ENCODE measurements at regions not wholly inside any gene's neighbourhood (a gene's known extent, or its start where the extent isn't known, plus 50 kb on each side); places are given as distances from the start of the nearest gene placed in this dataset.

- no peak for ATAC-seq
- 56 to 59% methylated on average over 4 of the region's 4 CpGs for WGBS, 2 donors (ENCODE audit: low coverage in 1 of 2)
Observed at GRCh38 chr11:31877083-31877482, 66.0 kb upstream of the PAX6 start.

DNA sequence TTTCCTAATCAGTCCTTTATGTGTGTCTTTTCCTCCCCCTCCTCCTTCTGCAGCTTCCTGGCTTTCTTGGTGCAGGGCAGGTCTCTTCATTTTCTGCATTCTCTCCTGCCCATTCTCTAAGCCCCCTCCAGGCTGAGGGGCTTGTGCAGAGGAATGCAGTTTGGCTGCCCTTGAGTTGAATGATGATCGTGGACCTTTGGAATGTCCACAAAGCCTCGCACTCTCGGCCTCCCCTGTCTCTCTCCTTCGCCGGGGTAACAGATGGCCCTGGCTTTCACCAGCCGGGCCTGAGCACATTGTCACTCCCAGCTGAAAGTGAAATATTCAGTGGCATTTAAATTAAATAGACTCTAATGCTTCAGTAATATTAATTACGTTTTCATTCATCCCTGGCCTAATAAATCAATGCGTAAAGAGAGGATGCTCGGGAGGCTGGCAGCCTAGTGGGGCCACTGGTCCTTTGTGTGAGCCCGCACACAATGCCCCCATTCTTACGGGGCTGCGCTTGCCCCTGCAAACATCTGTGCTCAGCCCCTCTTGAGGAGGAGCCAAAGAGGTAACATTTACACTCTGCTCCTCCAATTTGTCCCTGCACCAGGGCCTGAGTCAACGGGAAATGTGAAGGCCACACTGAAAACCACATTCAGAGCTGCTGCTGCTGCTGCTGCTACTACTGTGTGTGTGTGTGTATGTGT, 64.9 kb upstream of the PAX6 start:
- H3K36me3 ChIP-seq = no peaks in the 10 kb centered on the region
- ATAC-seq = no peak
- H3K27ac ChIP-seq = no peak overlapping the region
- H3K27me3 ChIP-seq = peaks cover 41% of the 10 kb centered on the region
- peaks cover 0 to 9% (median 0%) of the 10 kb centered on the region in 3 donors for H3K4me1 ChIP-seq
- H3K4me3 ChIP-seq = no peak overlapping the region
- TF ChIP-seq EP300 (IDR thresholded peaks at IDR 0.05) (no peak), POLR2A (IDR thresholded peaks at IDR 0.05) (no peak), POLR2AphosphoS5 (IDR thresholded peaks at IDR 0.05) (no peak)
- TF ChIP-seq, protein P1, sequence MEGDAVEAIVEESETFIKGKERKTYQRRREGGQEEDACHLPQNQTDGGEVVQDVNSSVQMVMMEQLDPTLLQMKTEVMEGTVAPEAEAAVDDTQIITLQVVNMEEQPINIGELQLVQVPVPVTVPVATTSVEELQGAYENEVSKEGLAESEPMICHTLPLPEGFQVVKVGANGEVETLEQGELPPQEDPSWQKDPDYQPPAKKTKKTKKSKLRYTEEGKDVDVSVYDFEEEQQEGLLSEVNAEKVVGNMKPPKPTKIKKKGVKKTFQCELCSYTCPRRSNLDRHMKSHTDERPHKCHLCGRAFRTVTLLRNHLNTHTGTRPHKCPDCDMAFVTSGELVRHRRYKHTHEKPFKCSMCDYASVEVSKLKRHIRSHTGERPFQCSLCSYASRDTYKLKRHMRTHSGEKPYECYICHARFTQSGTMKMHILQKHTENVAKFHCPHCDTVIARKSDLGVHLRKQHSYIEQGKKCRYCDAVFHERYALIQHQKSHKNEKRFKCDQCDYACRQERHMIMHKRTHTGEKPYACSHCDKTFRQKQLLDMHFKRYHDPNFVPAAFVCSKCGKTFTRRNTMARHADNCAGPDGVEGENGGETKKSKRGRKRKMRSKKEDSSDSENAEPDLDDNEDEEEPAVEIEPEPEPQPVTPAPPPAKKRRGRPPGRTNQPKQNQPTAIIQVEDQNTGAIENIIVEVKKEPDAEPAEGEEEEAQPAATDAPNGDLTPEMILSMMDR (IDR thresholded peaks at IDR 0.05) = no peak
- H3K9me3 ChIP-seq = no peaks in the 10 kb centered on the region
- WGBS, 2 donors (ENCODE audit: low coverage in 1 of 2) = 52 to 56% methylated on average over 5 to 6 of the region's 13 CpGs

More at GRCh38 chr11:31877083-31877482, 66.0 kb upstream of the PAX6 start:
- no peaks in the 10 kb centered on the region for H3K9me3 ChIP-seq
- H3K27ac ChIP-seq = no peak overlapping the region
- H3K4me3 ChIP-seq = no peak overlapping the region
- TF ChIP-seq, protein P1 (IDR thresholded peaks at IDR 0.05) = no peak
- TF ChIP-seq POLR2A (IDR thresholded peaks at IDR 0.05) (no peak), EP300 (IDR thresholded peaks at IDR 0.05) (no peak), POLR2AphosphoS5 (IDR thresholded peaks at IDR 0.05) (no peak)
- H3K4me1 ChIP-seq = no peaks in the 10 kb centered on the region
- H3K36me3 ChIP-seq = no peaks in the 10 kb centered on the region
- H3K27me3 ChIP-seq = peaks cover 40% of the 10 kb centered on the region

DNA sequence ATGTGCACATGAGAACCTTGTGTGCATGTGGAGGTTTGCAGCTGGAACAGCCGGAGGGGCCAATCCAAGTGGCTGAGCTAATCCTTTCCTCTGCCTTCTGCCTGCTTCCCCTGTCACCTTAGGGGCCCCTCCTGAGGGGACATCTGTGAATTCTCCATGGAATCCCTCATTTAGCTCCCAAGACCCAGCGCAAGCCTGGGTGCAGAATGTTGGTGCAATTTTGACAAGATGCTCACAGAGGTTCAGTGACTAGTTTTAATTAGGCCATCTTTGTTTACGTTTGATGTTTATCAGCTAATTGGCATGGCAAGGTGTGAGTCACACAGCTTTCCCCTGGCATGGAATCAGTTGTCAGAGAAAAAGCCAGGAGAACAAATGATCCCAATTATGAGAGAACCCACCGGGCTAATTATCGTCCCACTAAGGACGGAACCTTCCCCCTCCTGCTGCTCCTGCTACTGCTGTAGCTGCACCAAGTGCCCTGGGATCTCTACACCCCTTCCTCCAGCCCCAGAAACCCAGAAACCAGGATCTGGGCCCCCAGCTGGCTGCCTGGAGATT, 63.6 kb upstream of the PAX6 start:
- TF ChIP-seq EP300 (IDR thresholded peaks at IDR 0.05) (no peak), POLR2A (IDR thresholded peaks at IDR 0.05) (no peak), POLR2AphosphoS5 (IDR thresholded peaks at IDR 0.05) (no peak)
- TF ChIP-seq, protein P1 (IDR thresholded peaks at IDR 0.05) = no peak
- no peak overlapping the region for H3K4me3 ChIP-seq
- peaks cover 39% of the 10 kb centered on the region for H3K27me3 ChIP-seq
- ATAC-seq = no peak
- H3K27ac ChIP-seq = no peak overlapping the region
- no peaks in the 10 kb centered on the region for H3K36me3 ChIP-seq
- WGBS, 2 donors (ENCODE audit: low coverage in 1 of 2) = 52 to 74% methylated on average over 5 to 6 of the region's 6 CpGs
- no peaks in the 10 kb centered on the region for H3K9me3 ChIP-seq
- H3K4me1 ChIP-seq = peaks cover 0 to 9% (median 0%) of the 10 kb centered on the region in 3 donors

DNA sequence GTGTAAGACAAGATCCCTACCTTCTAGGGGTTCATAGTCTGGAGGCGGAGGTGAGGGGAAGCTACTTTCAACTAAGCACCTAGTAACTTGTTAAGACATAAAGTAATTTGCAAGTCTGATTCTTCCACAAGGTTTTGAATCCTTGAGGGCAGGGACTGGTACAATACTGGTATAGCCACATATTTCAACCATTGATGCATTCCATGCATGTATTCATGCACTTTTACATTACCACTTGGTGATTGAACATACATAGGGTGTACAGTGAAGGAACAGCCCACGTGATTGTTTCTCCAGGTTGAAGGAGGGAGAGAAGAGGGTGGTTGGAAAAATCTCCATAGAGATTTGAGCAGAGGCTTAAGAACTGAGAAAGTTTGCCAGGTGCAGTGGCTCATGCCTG, 62.0 kb upstream of the PAX6 start:
- no peak for ATAC-seq
- H3K27me3 ChIP-seq = peaks cover 35% of the 10 kb centered on the region

More for the DNA sequence above, 62.0 kb upstream of the PAX6 start:
- Histone ChIP-seq H3K27ac (no peak overlapping the region), H3K4me1 (peaks cover 0 to 9% (median 0%) of the 10 kb centered on the region in 3 donors), H3K36me3 (no peaks in the 10 kb centered on the region), H3K4me3 (no peak overlapping the region), H3K9me3 (no peaks in the 10 kb centered on the region)
- TF ChIP-seq, protein P1 (IDR thresholded peaks at IDR 0.05) = no peak
- no peak for TF ChIP-seq POLR2A (IDR thresholded peaks at IDR 0.05)
- no peak for TF ChIP-seq EP300 (IDR thresholded peaks at IDR 0.05)
- TF ChIP-seq POLR2AphosphoS5 (IDR thresholded peaks at IDR 0.05) = no peak
- WGBS, 2 donors (ENCODE audit: low coverage in 1 of 2) = 100% methylated on average over 2 of the region's 2 CpGs; no CpG with 5 or more reads in 1 of the 2 donors
